DMS53 treated with DMSO at 0.1 percent for 48 hours (cell line): ENCODE measurements at regions not wholly inside any gene's neighbourhood (a gene's known extent, or its start where the extent isn't known, plus 50 kb on each side); places are given as distances from the start of the nearest gene placed in this dataset.

Source experiments
- DNase-seq: peaks from one replicate; lab custom pipeline; 2025; ENCODE audit not compliant: unreplicated experiment; lab: John Stamatoyannopoulos, UW

GRCh38 chr2:6495466-6495865 lies 370.2 kb downstream of the CMPK2 start:
- no peak for DNase-seq

- no peak for DNase-seq
Measured at GRCh38 chr2:6496376-6496775, 369.3 kb downstream of the CMPK2 start.

GRCh38 chr2:6497048-6497447 lies 368.7 kb downstream of the CMPK2 start:
- DNase-seq: no peak

- DNase-seq: no peak
Measured at GRCh38 chr2:6498841-6499240, 366.9 kb downstream of the CMPK2 start.

GRCh38 chr2:6499691-6500090 lies 366.0 kb downstream of the CMPK2 start:
- no peak for DNase-seq

GRCh38 chr2:6506361-6506794 lies 359.3 kb downstream of the CMPK2 start:
- DNase-seq: no peak

GRCh38 chr2:6506859-6507258 lies 358.8 kb downstream of the CMPK2 start:
- no peak for DNase-seq

GRCh38 chr2:6510532-6510931 lies 355.2 kb downstream of the CMPK2 start:
- no peak for DNase-seq

GRCh38 chr2:6512589-6512988 lies 353.1 kb downstream of the CMPK2 start:
- no peak for DNase-seq

- no peak for DNase-seq
Measured at GRCh38 chr2:6516674-6517073, 349.0 kb downstream of the CMPK2 start.

- DNase-seq: no peak
Measured at GRCh38 chr2:6518361-6518760, 347.3 kb downstream of the CMPK2 start.

- no peak for DNase-seq
Measured at GRCh38 chr2:6523476-6523875, 342.2 kb downstream of the CMPK2 start.

GRCh38 chr2:6524691-6525474 lies 340.8 kb downstream of the CMPK2 start:
- DNase-seq: no peak

GRCh38 chr2:6525475-6525964 lies 340.2 kb downstream of the CMPK2 start:
- no peak for DNase-seq

GRCh38 chr2:6526093-6526824 lies 339.4 kb downstream of the CMPK2 start:
- peak; percentile 33 for DNase-seq

- no peak for DNase-seq
Measured at GRCh38 chr2:6531304-6531703, 334.4 kb downstream of the CMPK2 start.

- no peak for DNase-seq
Measured at GRCh38 chr2:6535572-6535971, 330.1 kb downstream of the CMPK2 start.

GRCh38 chr2:6538607-6539006 lies 327.1 kb downstream of the CMPK2 start:
- DNase-seq: no peak

- DNase-seq: peak; percentile 4
Measured at GRCh38 chr2:6545336-6545735, 320.4 kb downstream of the CMPK2 start.

- no peak for DNase-seq
Measured at GRCh38 chr2:6545795-6546194, 319.9 kb downstream of the CMPK2 start.

- DNase-seq: peak; percentile 11
Measured at GRCh38 chr2:6554466-6554865, 311.2 kb downstream of the CMPK2 start.

- peak; percentile 87 for DNase-seq
Measured at GRCh38 chr2:6556755-6557154, 309.0 kb downstream of the CMPK2 start.
